ENCODE measurements at regions not wholly inside any gene's neighbourhood (a gene's known extent, or its start where the extent isn't known, plus 50 kb on each side); places are given as distances from the start of the nearest gene placed in this dataset.

- Histone ChIP-seq H3K36me3 (ENCODE audit: insufficient read depth, low read length) (no peaks in the 10 kb centered on the region), H3K4me1 (ENCODE audit: control insufficient read depth, insufficient read depth, low read length) (no peaks in the 10 kb centered on the region), H3K4me3 (ENCODE audit: low read length) (no peak overlapping the region), H3K4me2 (ENCODE audit: low read length) (no peak overlapping the region), H3K27me3 (ENCODE audit: control insufficient read depth, insufficient read depth, low read length) (no peaks in the 10 kb centered on the region), H3K9ac (ENCODE audit: low read depth, low read length) (no peak overlapping the region), H3K9me3 (replicated peaks; ENCODE audit: low read length) (no peaks in the 10 kb centered on the region)
Observed at GRCh38 chr2:60042023-60042422, 511.4 kb downstream of the BCL11A start.

- no peak overlapping the region for H3K4me2 ChIP-seq (ENCODE audit: low read length)
- no peak overlapping the region for H3K9ac ChIP-seq (ENCODE audit: low read depth, low read length)
- no peak overlapping the region for H3K4me3 ChIP-seq (ENCODE audit: low read length)
- no peaks in the 10 kb centered on the region for H3K9me3 ChIP-seq (replicated peaks; ENCODE audit: low read length)
- H3K4me1 ChIP-seq (ENCODE audit: control insufficient read depth, insufficient read depth, low read length): no peaks in the 10 kb centered on the region
- H3K27me3 ChIP-seq (ENCODE audit: control insufficient read depth, insufficient read depth, low read length): no peaks in the 10 kb centered on the region
- H3K36me3 ChIP-seq (ENCODE audit: insufficient read depth, low read length): no peaks in the 10 kb centered on the region
Observed at GRCh38 chr2:60033325-60033724, 520.1 kb downstream of the BCL11A start.

- H3K9me3 ChIP-seq (replicated peaks; ENCODE audit: low read length): no peaks in the 10 kb centered on the region
- no peak overlapping the region for H3K9ac ChIP-seq (ENCODE audit: low read depth, low read length)
- H3K4me2 ChIP-seq (ENCODE audit: low read length): no peak overlapping the region
- no peaks in the 10 kb centered on the region for H3K36me3 ChIP-seq (ENCODE audit: insufficient read depth, low read length)
- H3K27me3 ChIP-seq (ENCODE audit: control insufficient read depth, insufficient read depth, low read length): no peaks in the 10 kb centered on the region
- H3K4me3 ChIP-seq (ENCODE audit: low read length): no peak overlapping the region
- no peaks in the 10 kb centered on the region for H3K4me1 ChIP-seq (ENCODE audit: control insufficient read depth, insufficient read depth, low read length)
Observed at GRCh38 chr2:60029566-60029883, 523.9 kb downstream of the BCL11A start.

GRCh38 chr2:60028849-60029565, 524.4 kb downstream of the BCL11A start:
- no peaks in the 10 kb centered on the region for H3K27me3 ChIP-seq (ENCODE audit: control insufficient read depth, insufficient read depth, low read length)
- H3K4me2 ChIP-seq (ENCODE audit: low read length): no peak overlapping the region
- no peak overlapping the region for H3K4me3 ChIP-seq (ENCODE audit: low read length)
- H3K9me3 ChIP-seq (replicated peaks; ENCODE audit: low read length): no peaks in the 10 kb centered on the region
- no peaks in the 10 kb centered on the region for H3K4me1 ChIP-seq (ENCODE audit: control insufficient read depth, insufficient read depth, low read length)
- no peak overlapping the region for H3K9ac ChIP-seq (ENCODE audit: low read depth, low read length)
- no peaks in the 10 kb centered on the region for H3K36me3 ChIP-seq (ENCODE audit: insufficient read depth, low read length)

GRCh38 chr2:60025496-60025895, 528.0 kb downstream of the BCL11A start:
- H3K36me3 ChIP-seq (ENCODE audit: insufficient read depth, low read length): no peaks in the 10 kb centered on the region
- no peak overlapping the region for H3K4me3 ChIP-seq (ENCODE audit: low read length)
- no peaks in the 10 kb centered on the region for H3K9me3 ChIP-seq (replicated peaks; ENCODE audit: low read length)
- no peaks in the 10 kb centered on the region for H3K4me1 ChIP-seq (ENCODE audit: control insufficient read depth, insufficient read depth, low read length)
- no peak overlapping the region for H3K9ac ChIP-seq (ENCODE audit: low read depth, low read length)
- H3K4me2 ChIP-seq (ENCODE audit: low read length): no peak overlapping the region
- H3K27me3 ChIP-seq (ENCODE audit: control insufficient read depth, insufficient read depth, low read length): no peaks in the 10 kb centered on the region

GRCh38 chr2:60023256-60023985, 530.0 kb downstream of the BCL11A start:
- no peak overlapping the region for H3K9ac ChIP-seq (ENCODE audit: low read depth, low read length)
- no peak overlapping the region for H3K4me3 ChIP-seq (ENCODE audit: low read length)
- no peaks in the 10 kb centered on the region for H3K4me1 ChIP-seq (ENCODE audit: control insufficient read depth, insufficient read depth, low read length)

GRCh38 chr2:60007671-60008070, 545.8 kb downstream of the BCL11A start:
- no peak overlapping the region for H3K9ac ChIP-seq (ENCODE audit: low read depth, low read length)
- no peak overlapping the region for H3K4me2 ChIP-seq (ENCODE audit: low read length)
- no peak overlapping the region for H3K4me3 ChIP-seq (ENCODE audit: low read length)
- no peaks in the 10 kb centered on the region for H3K27me3 ChIP-seq (ENCODE audit: control insufficient read depth, insufficient read depth, low read length)
- no peaks in the 10 kb centered on the region for H3K9me3 ChIP-seq (replicated peaks; ENCODE audit: low read length)
- H3K36me3 ChIP-seq (ENCODE audit: insufficient read depth, low read length): no peaks in the 10 kb centered on the region
- no peaks in the 10 kb centered on the region for H3K4me1 ChIP-seq (ENCODE audit: control insufficient read depth, insufficient read depth, low read length)

More at GRCh38 chr2:60023256-60023985, 530.0 kb downstream of the BCL11A start:
- Histone ChIP-seq H3K36me3 (ENCODE audit: insufficient read depth, low read length) (no peaks in the 10 kb centered on the region), H3K4me2 (ENCODE audit: low read length) (no peak overlapping the region), H3K9me3 (replicated peaks; ENCODE audit: low read length) (no peaks in the 10 kb centered on the region), H3K27me3 (ENCODE audit: control insufficient read depth, insufficient read depth, low read length) (no peaks in the 10 kb centered on the region)

- Histone ChIP-seq H3K27me3 (ENCODE audit: control insufficient read depth, insufficient read depth, low read length) (no peaks in the 10 kb centered on the region), H3K4me3 (ENCODE audit: low read length) (no peak overlapping the region), H3K9me3 (replicated peaks; ENCODE audit: low read length) (peaks cover 2% of the 10 kb centered on the region)
Observed at GRCh38 chr2:60003076-60003475, 550.4 kb downstream of the BCL11A start.

GRCh38 chr2:60002183-60002867, 551.1 kb downstream of the BCL11A start:
- no peaks in the 10 kb centered on the region for H3K4me1 ChIP-seq (ENCODE audit: control insufficient read depth, insufficient read depth, low read length)
- no peaks in the 10 kb centered on the region for H3K36me3 ChIP-seq (ENCODE audit: insufficient read depth, low read length)
- H3K4me2 ChIP-seq (ENCODE audit: low read length): no peak overlapping the region
- H3K9ac ChIP-seq (ENCODE audit: low read depth, low read length): no peak overlapping the region
- H3K27me3 ChIP-seq (ENCODE audit: control insufficient read depth, insufficient read depth, low read length): no peaks in the 10 kb centered on the region
- no peak overlapping the region for H3K4me3 ChIP-seq (ENCODE audit: low read length)
- H3K9me3 ChIP-seq (replicated peaks; ENCODE audit: low read length): peaks cover 2% of the 10 kb centered on the region

More at GRCh38 chr2:60003076-60003475, 550.4 kb downstream of the BCL11A start:
- Histone ChIP-seq H3K36me3 (ENCODE audit: insufficient read depth, low read length) (no peaks in the 10 kb centered on the region), H3K4me2 (ENCODE audit: low read length) (no peak overlapping the region), H3K4me1 (ENCODE audit: control insufficient read depth, insufficient read depth, low read length) (no peaks in the 10 kb centered on the region), H3K9ac (ENCODE audit: low read depth, low read length) (no peak overlapping the region)

GRCh38 chr2:60000686-60001085, 552.8 kb downstream of the BCL11A start:
- Histone ChIP-seq H3K4me1 (ENCODE audit: control insufficient read depth, insufficient read depth, low read length) (no peaks in the 10 kb centered on the region), H3K9ac (ENCODE audit: low read depth, low read length) (no peak overlapping the region), H3K4me3 (ENCODE audit: low read length) (no peak overlapping the region), H3K4me2 (ENCODE audit: low read length) (no peak overlapping the region), H3K27me3 (ENCODE audit: control insufficient read depth, insufficient read depth, low read length) (no peaks in the 10 kb centered on the region), H3K36me3 (ENCODE audit: insufficient read depth, low read length) (no peaks in the 10 kb centered on the region), H3K9me3 (replicated peaks; ENCODE audit: low read length) (peaks cover 2% of the 10 kb centered on the region)

GRCh38 chr2:59998324-59998723, 555.1 kb downstream of the BCL11A start:
- Histone ChIP-seq H3K36me3 (ENCODE audit: insufficient read depth, low read length) (no peaks in the 10 kb centered on the region), H3K4me2 (ENCODE audit: low read length) (no peak overlapping the region), H3K9ac (ENCODE audit: low read depth, low read length) (no peak overlapping the region), H3K9me3 (replicated peaks; ENCODE audit: low read length) (peaks cover 2% of the 10 kb centered on the region), H3K27me3 (ENCODE audit: control insufficient read depth, insufficient read depth, low read length) (no peaks in the 10 kb centered on the region), H3K4me3 (ENCODE audit: low read length) (no peak overlapping the region), H3K4me1 (ENCODE audit: control insufficient read depth, insufficient read depth, low read length) (no peaks in the 10 kb centered on the region)

Measured in skeletal muscle satellite cell (primary cell).